Loucy (cell line): ENCODE measurements at regions not wholly inside any gene's neighbourhood (a gene's known extent, or its start where the extent isn't known, plus 50 kb on each side); places are given as distances from the start of the nearest gene placed in this dataset.

Experiments used
- H2AFZ ChIP-seq: fragments of 200-600 bp; sonication (generic); 2 replicates; pipeline ENCODE4 v1.6.0; 2016; ENCODE audit warnings: antibody characterized with exemption, mild to moderate bottlenecking, low read length, moderate library complexity
- H3F3A ChIP-seq: fragments of 200-600 bp; 2 replicates; pipeline ENCODE4 v1.6.0; 2016; ENCODE audit warnings: antibody characterized with exemption, low read depth, mild to moderate bottlenecking
- H3K27me3 ChIP-seq: fragments of 200-600 bp; sonication (generic); 2 replicates; pipeline ENCODE4 v1.6.1; 2014; ENCODE audit warnings: low read length, mild to moderate bottlenecking; ENCODE audit not compliant: insufficient read depth, poor library complexity, severe bottlenecking
- H3K36me3 ChIP-seq: fragments of 200-600 bp; sonication (generic); 2 replicates; pipeline ENCODE4 v1.6.1; 2016; ENCODE audit warnings: low read length; ENCODE audit not compliant: insufficient read depth
- H3K4me1 ChIP-seq: fragments of 200-600 bp; sonication (generic); 2 replicates; pipeline ENCODE4 v1.5.1; 2014; ENCODE audit warnings: low read length, mild to moderate bottlenecking; ENCODE audit not compliant: insufficient read depth, poor library complexity, severe bottlenecking
- H3K4me2 ChIP-seq: fragments of 200-600 bp; sonication (generic); 2 replicates; pipeline ENCODE4 v1.6.0; 2014; ENCODE audit warnings: antibody characterized with exemption, low read length, low read depth, mild to moderate bottlenecking; ENCODE audit not compliant: poor library complexity, severe bottlenecking
- H3K4me3 ChIP-seq: fragments of 200-600 bp; sonication (generic); 2 replicates; pipeline ENCODE4 v1.5.1; 2014; ENCODE audit warnings: low read length, mild to moderate bottlenecking, mixed read lengths; ENCODE audit not compliant: poor library complexity, severe bottlenecking
- H3K79me2 ChIP-seq: fragments of 200-600 bp; sonication (generic); 2 replicates; pipeline ENCODE4 v1.6.1; 2014; ENCODE audit warnings: low read length; ENCODE audit not compliant: insufficient read depth
- H3K9ac ChIP-seq: fragments of 200-600 bp; sonication (generic); 2 replicates; pipeline ENCODE4 v1.6.0; 2014; ENCODE audit warnings: mild to moderate bottlenecking, low read depth, low read length, moderate library complexity; ENCODE audit not compliant: poor library complexity, severe bottlenecking
- H3K9me2 ChIP-seq: fragments of 200-600 bp; sonication (generic); replicated peaks from 2 replicates; pipeline ENCODE4 v1.6.1; 2016; ENCODE audit warnings: low read depth, low read length, mixed read lengths
- H3K9me3 ChIP-seq: fragments of 200-600 bp; sonication (generic); 2 replicates; pipeline ENCODE4 v1.6.1; 2014; ENCODE audit warnings: mild to moderate bottlenecking, antibody characterized with exemption, low read length, low read depth; ENCODE audit not compliant: insufficient read depth
- H4K20me1 ChIP-seq: fragments of 200-600 bp; sonication (generic); 2 replicates; pipeline ENCODE4 v1.6.0; 2014; ENCODE audit warnings: antibody characterized with exemption, low read length, mild to moderate bottlenecking; ENCODE audit not compliant: insufficient read depth, poor library complexity, severe bottlenecking
- CTCF ChIP-seq: fragments of 200-600 bp; sonication (generic); conservative IDR thresholded peaks from 2 replicates; pipeline ENCODE4 v1.5.1; 2014; ENCODE audit warnings: mild to moderate bottlenecking, antibody characterized with exemption, low read length
- EZH2phosphoT487 ChIP-seq: fragments of 200-600 bp; IDR thresholded peaks from 2 replicates; pipeline ENCODE4 v1.6.1; 2018; ENCODE audit warnings: antibody characterized with exemption, mild to moderate bottlenecking, moderate library complexity, borderline replicate concordance

GRCh38 chr6:120116343-120116742 is 766.8 kb upstream of the MAN1A1 start:
- Histone ChIP-seq H3K9me2 (no peaks in the 10 kb centered on the region), H3F3A (no peaks in the 10 kb centered on the region), H3K9ac (no peak overlapping the region), H3K4me2 (no peak overlapping the region), H4K20me1 (no peaks in the 10 kb centered on the region), H3K36me3 (no peaks in the 10 kb centered on the region), H3K79me2 (no peaks in the 10 kb centered on the region), H3K27me3 (no peaks in the 10 kb centered on the region), H3K4me1 (no peaks in the 10 kb centered on the region), H2AFZ (no peak overlapping the region), H3K4me3 (no peak overlapping the region), H3K9me3 (no peaks in the 10 kb centered on the region)
- no peak for TF ChIP-seq EZH2phosphoT487
- no peak for TF ChIP-seq CTCF

- Histone ChIP-seq H3K79me2 (no peaks in the 10 kb centered on the region), H2AFZ (no peak overlapping the region), H3K9me3 (no peaks in the 10 kb centered on the region), H3K27me3 (no peaks in the 10 kb centered on the region), H3K9me2 (no peaks in the 10 kb centered on the region), H4K20me1 (no peaks in the 10 kb centered on the region), H3F3A (no peaks in the 10 kb centered on the region), H3K36me3 (no peaks in the 10 kb centered on the region), H3K4me1 (no peaks in the 10 kb centered on the region), H3K9ac (no peak overlapping the region), H3K4me3 (no peak overlapping the region), H3K4me2 (no peak overlapping the region)
- TF ChIP-seq EZH2phosphoT487 (no peak), CTCF (no peak)
Measured at GRCh38 chr6:120112980-120113379, 763.4 kb upstream of the MAN1A1 start.

- H3F3A ChIP-seq: no peaks in the 10 kb centered on the region
- H3K79me2 ChIP-seq: no peaks in the 10 kb centered on the region
- H3K9me3 ChIP-seq: no peaks in the 10 kb centered on the region
- H3K9ac ChIP-seq: no peak overlapping the region
- H3K36me3 ChIP-seq: no peaks in the 10 kb centered on the region
- H3K4me2 ChIP-seq: no peak overlapping the region
- no peaks in the 10 kb centered on the region for H4K20me1 ChIP-seq
- H3K9me2 ChIP-seq: no peaks in the 10 kb centered on the region
- TF ChIP-seq CTCF: no peak
- TF ChIP-seq EZH2phosphoT487: no peak
- no peaks in the 10 kb centered on the region for H3K27me3 ChIP-seq
- H3K4me1 ChIP-seq: no peaks in the 10 kb centered on the region
- H3K4me3 ChIP-seq: no peak overlapping the region
- H2AFZ ChIP-seq: no peak overlapping the region
Measured at GRCh38 chr6:120111001-120111400, 761.4 kb upstream of the MAN1A1 start.
